ENCODE measurements at regions not wholly inside any gene's neighbourhood (a gene's known extent, or its start where the extent isn't known, plus 50 kb on each side); places are given as distances from the start of the nearest gene placed in this dataset.

DNA sequence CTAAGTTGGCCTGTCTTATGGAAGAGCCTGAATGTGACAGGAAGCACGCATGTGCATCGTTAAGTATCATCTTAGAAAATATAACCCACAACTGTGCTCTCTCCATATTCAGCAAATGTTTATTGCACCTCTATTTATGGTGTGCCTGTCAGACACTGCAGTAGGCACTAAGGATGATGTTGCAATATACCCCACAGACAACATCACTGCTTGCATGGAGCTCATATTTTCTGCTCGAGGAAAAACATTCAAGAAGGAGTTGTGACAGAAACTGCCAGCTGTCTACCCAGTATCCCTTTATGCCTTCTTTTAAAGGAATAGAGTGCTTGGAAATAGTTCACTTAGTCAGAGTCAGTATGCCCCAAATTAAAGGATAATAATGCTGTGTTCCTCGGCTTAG, 132.3 kb upstream of the RBFOX1 start:
- TF ChIP-seq NFIC (IDR thresholded peaks at IDR 0.05) (no peak), CEBPB (IDR thresholded peaks at IDR 0.05) (no peak), YY1 (IDR thresholded peaks at IDR 0.05; ENCODE audit: low read depth) (no peak), RAD21 (IDR thresholded peaks at IDR 0.05; ENCODE audit: low read depth) (no peak), EGR1 (IDR thresholded peaks at IDR 0.05) (no peak), TCF12 (IDR thresholded peaks at IDR 0.05; ENCODE audit: low read depth) (no peak), FOXM1 (IDR thresholded peaks at IDR 0.05; ENCODE audit: borderline replicate concordance, low read depth) (no peak), TEAD4 (IDR thresholded peaks at IDR 0.05) (no peak)
- TF ChIP-seq, protein P1, sequence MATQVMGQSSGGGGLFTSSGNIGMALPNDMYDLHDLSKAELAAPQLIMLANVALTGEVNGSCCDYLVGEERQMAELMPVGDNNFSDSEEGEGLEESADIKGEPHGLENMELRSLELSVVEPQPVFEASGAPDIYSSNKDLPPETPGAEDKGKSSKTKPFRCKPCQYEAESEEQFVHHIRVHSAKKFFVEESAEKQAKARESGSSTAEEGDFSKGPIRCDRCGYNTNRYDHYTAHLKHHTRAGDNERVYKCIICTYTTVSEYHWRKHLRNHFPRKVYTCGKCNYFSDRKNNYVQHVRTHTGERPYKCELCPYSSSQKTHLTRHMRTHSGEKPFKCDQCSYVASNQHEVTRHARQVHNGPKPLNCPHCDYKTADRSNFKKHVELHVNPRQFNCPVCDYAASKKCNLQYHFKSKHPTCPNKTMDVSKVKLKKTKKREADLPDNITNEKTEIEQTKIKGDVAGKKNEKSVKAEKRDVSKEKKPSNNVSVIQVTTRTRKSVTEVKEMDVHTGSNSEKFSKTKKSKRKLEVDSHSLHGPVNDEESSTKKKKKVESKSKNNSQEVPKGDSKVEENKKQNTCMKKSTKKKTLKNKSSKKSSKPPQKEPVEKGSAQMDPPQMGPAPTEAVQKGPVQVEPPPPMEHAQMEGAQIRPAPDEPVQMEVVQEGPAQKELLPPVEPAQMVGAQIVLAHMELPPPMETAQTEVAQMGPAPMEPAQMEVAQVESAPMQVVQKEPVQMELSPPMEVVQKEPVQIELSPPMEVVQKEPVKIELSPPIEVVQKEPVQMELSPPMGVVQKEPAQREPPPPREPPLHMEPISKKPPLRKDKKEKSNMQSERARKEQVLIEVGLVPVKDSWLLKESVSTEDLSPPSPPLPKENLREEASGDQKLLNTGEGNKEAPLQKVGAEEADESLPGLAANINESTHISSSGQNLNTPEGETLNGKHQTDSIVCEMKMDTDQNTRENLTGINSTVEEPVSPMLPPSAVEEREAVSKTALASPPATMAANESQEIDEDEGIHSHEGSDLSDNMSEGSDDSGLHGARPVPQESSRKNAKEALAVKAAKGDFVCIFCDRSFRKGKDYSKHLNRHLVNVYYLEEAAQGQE (IDR thresholded peaks at IDR 0.05; ENCODE audit: low read depth): no peak
- TF ChIP-seq, protein P2, sequence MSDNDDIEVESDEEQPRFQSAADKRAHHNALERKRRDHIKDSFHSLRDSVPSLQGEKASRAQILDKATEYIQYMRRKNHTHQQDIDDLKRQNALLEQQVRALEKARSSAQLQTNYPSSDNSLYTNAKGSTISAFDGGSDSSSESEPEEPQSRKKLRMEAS (IDR thresholded peaks at IDR 0.05): no peak
- TF ChIP-seq, protein P3, sequence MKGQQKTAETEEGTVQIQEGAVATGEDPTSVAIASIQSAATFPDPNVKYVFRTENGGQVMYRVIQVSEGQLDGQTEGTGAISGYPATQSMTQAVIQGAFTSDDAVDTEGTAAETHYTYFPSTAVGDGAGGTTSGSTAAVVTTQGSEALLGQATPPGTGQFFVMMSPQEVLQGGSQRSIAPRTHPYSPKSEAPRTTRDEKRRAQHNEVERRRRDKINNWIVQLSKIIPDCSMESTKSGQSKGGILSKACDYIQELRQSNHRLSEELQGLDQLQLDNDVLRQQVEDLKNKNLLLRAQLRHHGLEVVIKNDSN (IDR thresholded peaks at IDR 0.05): no peak

DNA sequence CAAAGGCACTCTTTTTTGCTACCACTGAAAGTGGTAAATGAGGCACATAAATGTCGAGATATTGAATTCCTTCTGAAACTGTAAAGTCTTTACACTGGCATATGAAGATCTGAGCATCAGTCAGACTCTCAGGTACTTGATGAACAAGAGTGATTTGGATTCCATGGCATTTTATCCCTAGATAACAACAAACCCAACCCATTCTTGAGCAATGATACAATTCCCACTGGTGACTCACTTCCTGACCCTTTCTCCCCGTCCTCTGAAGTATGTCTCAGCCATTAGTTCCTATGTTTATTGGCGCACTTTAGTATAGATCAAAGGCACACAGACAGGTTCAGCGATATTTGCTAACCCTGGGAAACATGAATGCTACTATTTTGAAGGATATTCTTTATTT, 147.0 kb upstream of the RBFOX1 start:
- TF ChIP-seq TCF12 (IDR thresholded peaks at IDR 0.05; ENCODE audit: low read depth): no peak
- TF ChIP-seq, protein P2 (IDR thresholded peaks at IDR 0.05): no peak
- TF ChIP-seq ZBTB7A (IDR thresholded peaks at IDR 0.05; ENCODE audit: low read depth): no peak
- TF ChIP-seq NFIC (IDR thresholded peaks at IDR 0.05): no peak
- no peak for TF ChIP-seq RAD21 (IDR thresholded peaks at IDR 0.05; ENCODE audit: low read depth)
- no peak for TF ChIP-seq TEAD4 (IDR thresholded peaks at IDR 0.05)
- no peak for TF ChIP-seq CEBPB (IDR thresholded peaks at IDR 0.05)
- no peak for TF ChIP-seq FOXM1 (IDR thresholded peaks at IDR 0.05; ENCODE audit: borderline replicate concordance, low read depth)
- no peak for TF ChIP-seq EGR1 (IDR thresholded peaks at IDR 0.05)
- TF ChIP-seq, protein P1 (IDR thresholded peaks at IDR 0.05; ENCODE audit: low read depth): no peak
- TF ChIP-seq CREB1 (IDR thresholded peaks at IDR 0.05; ENCODE audit: low read depth): no peak
- TF ChIP-seq, protein P3 (IDR thresholded peaks at IDR 0.05): no peak
- no peak for TF ChIP-seq YY1 (IDR thresholded peaks at IDR 0.05; ENCODE audit: low read depth)

DNA sequence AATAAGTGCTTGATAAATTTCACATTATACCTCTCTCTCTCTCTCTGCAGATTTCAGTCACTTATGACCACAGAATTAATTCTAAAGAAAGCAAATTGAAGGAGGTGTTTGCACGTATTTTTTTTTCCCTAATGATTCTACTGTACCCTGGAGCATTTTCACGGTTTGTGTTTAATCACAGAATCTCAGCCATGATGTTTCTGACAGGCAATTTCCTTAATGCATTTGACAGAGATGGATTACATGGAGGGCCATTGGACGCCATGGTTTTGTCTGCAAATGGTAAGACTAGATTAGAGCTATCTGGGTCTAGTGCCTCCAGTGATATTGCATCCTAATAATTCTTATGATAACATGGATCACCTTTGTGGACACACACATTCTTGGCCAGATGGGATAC, 147.5 kb upstream of the RBFOX1 start:
- TF ChIP-seq ZBTB7A (IDR thresholded peaks at IDR 0.05; ENCODE audit: low read depth) (no peak), YY1 (IDR thresholded peaks at IDR 0.05; ENCODE audit: low read depth) (no peak), TEAD4 (IDR thresholded peaks at IDR 0.05) (no peak), NFIC (IDR thresholded peaks at IDR 0.05) (no peak), CEBPB (IDR thresholded peaks at IDR 0.05) (no peak), TCF12 (IDR thresholded peaks at IDR 0.05; ENCODE audit: low read depth) (no peak), EP300 (IDR thresholded peaks at IDR 0.05; ENCODE audit: borderline replicate concordance) (no peak), EGR1 (IDR thresholded peaks at IDR 0.05) (no peak), FOXM1 (IDR thresholded peaks at IDR 0.05; ENCODE audit: borderline replicate concordance, low read depth) (no peak), RAD21 (IDR thresholded peaks at IDR 0.05; ENCODE audit: low read depth) (no peak)
- TF ChIP-seq, protein P3 (IDR thresholded peaks at IDR 0.05): no peak
- TF ChIP-seq, protein P1 (IDR thresholded peaks at IDR 0.05; ENCODE audit: low read depth): no peak
- TF ChIP-seq, protein P2 (IDR thresholded peaks at IDR 0.05): no peak

DNA sequence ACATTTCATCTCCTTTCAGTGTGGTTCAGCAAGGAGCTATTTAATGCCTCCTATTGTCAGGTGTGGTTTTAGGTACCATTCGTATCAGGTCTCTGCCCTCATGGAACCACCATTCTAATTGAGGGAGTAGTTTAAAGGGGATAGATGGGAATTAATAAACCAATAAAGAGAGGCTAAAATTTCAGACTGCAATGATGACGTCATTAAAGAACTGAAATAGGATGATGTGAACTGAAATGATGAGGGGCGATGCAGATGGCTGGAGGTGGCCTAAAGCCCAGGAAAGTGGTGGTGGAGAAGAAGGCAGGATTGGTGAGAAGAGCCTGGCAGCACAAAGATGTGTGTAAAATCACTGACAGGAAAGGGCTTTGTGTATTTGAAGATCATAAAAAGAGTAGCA, 148.9 kb upstream of the RBFOX1 start:
- TF ChIP-seq CEBPB (IDR thresholded peaks at IDR 0.05) (no peak), TAF1 (IDR thresholded peaks at IDR 0.05; ENCODE audit: low read depth) (no peak), EGR1 (IDR thresholded peaks at IDR 0.05) (no peak)
- TF ChIP-seq, protein P1 (IDR thresholded peaks at IDR 0.05; ENCODE audit: low read depth): no peak
- TF ChIP-seq, protein P3 (IDR thresholded peaks at IDR 0.05): no peak

All from Ishikawa (cell line).